ENCODE measurements at regions not wholly inside any gene's neighbourhood (a gene's known extent, or its start where the extent isn't known, plus 50 kb on each side); places are given as distances from the start of the nearest gene placed in this dataset.

DNA sequence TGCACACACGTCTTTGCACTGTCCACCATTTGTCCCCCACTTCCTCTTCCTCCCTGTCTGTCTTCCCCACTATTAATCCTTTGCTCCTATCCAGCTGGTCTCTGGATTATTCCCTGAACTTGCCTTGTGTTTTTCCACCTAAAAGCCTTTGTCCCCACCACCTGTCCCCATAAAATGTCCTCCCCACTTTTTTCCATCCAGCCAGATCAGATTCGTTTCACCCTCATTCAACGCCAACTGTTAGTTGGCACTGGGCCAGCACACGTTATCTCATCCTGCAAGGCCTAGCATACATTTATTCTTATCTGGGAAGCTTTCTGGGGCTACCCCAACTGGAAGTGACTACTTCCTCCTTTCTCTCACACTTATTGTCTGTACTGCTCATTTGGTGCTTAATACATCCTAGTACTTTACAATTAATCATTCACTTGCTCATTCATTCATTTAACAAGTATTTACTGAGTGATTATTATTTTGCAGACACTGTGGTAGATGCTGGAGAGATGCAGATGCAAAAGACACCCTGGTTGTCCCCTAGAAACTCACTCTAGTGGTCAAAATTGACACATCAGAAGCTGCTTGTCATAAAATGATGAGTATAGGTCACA lies 96.2 kb downstream of the RASSF10 start:
- no peak for DNase-seq

DNA sequence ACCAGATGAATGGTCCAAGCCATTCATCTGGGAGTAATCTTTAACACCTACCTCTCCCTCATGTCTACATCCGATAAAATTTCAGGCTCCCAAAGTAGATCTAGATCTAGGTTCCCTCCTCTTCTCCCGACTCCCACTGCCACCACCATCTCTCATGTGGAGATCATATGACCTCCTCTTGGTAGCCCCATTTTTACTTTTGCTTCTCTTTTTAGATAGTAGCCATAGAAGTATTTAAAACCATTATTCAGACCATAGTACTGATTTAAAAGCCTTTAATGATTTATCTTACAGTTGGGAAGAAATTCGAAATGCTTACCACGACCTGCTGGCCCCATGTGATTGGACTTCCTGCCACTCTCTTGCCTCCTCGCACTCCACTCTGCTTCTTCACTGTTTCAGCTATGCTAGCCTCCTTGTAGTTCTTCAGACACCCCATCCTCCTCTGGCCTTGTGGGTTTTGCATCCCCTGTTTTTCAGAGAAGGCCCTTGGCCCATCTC lies 98.5 kb downstream of the RASSF10 start:
- DNase-seq: no peak

GRCh38 chr11:13108416-13108815 lies 99.3 kb downstream of the RASSF10 start:
- DNase-seq: no peak

GRCh38 chr11:13109616-13110015 lies 100.5 kb downstream of the RASSF10 start:
- no peak for DNase-seq

DNA sequence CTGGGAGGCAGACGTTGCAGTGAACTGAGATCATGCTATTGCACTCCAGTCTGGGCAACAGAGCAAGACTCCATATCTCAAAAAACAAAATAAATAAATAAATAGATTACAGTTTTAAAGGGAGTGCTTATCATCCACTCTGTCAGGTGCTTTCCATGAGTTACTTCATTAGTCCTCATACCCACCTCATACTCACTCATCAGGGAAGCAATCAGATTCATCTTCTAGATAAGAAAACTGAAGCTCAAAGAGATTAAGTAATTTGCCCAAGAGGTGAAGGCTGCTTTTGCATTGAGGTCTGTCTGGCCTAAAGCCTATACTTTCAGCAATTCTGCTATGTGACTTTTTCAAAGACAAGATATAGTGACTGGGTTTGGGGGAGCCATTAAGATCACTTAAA lies 101.0 kb downstream of the RASSF10 start:
- DNase-seq: no peak

- no peak for DNase-seq
These were observed 102.1 kb downstream of the RASSF10 start for GRCh38 chr11:13110929-13111812.

GRCh38 chr11:13111813-13112130 lies 102.7 kb downstream of the RASSF10 start:
- no peak for DNase-seq

DNA sequence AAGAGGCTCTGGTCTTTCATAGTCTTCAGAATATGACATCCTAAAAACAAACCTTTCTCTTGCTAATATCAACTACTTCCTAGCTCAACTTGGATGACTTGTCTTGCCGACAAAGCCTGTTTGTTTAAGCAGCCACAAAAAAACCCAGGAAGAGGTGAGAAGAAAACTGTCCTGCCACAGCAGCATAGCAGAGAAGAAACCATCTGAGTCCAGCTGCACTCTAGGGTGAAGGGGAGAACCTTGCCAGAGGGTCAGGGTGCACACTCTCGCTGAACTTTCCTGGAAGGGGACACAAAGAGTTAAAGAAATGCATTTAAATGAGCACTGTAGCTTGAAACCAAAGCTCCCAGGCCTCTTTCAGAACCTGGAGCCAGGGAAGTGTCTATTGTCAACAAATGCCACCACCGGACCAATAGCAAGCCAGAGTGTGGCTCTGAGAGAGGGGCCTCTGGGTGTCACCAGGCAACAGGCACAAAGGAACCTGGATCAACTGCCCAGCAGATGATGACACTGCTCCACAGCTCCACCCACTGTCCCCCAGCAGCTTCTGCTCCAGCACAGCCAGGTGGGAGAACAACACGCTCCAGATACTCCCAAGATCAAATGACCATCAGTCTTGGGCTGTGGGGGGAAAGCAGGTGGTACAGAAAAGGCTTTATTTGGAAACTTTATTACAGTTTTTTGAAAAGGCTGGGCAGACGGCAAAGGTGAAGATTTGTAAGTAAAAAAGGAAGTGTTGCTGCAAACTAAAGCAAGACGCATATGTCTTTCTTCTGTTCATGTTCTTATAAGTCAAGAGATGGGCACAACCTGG lies 105.7 kb downstream of the RASSF10 start:
- DNase-seq: no peak

DNA sequence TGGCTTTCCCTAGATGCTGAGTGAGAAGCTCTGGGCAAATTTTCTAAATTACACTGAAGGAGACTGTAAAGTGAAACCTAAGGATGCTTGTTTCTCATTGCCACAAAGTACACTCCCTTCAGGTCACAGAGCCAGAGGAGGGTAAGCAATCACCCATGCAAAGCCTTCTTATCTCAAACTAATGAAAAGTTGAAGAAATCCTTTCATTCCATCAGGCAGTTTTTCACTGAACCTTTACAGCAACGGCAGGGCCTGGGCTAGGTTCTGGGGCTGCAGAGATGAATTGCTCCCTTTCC lies 106.2 kb downstream of the RASSF10 start:
- DNase-seq: no peak

GRCh38 chr11:13116491-13116890 lies 107.4 kb downstream of the RASSF10 start:
- DNase-seq: no peak

- no peak for DNase-seq
These were observed 108.2 kb downstream of the RASSF10 start for GRCh38 chr11:13117344-13117743.

GRCh38 chr11:13118194-13118593 lies 109.1 kb downstream of the RASSF10 start:
- DNase-seq: no peak

- no peak for DNase-seq
These were observed 109.5 kb downstream of the RASSF10 start for GRCh38 chr11:13118650-13119049.

GRCh38 chr11:13119361-13119760 lies 110.2 kb downstream of the RASSF10 start:
- DNase-seq: no peak

DNA sequence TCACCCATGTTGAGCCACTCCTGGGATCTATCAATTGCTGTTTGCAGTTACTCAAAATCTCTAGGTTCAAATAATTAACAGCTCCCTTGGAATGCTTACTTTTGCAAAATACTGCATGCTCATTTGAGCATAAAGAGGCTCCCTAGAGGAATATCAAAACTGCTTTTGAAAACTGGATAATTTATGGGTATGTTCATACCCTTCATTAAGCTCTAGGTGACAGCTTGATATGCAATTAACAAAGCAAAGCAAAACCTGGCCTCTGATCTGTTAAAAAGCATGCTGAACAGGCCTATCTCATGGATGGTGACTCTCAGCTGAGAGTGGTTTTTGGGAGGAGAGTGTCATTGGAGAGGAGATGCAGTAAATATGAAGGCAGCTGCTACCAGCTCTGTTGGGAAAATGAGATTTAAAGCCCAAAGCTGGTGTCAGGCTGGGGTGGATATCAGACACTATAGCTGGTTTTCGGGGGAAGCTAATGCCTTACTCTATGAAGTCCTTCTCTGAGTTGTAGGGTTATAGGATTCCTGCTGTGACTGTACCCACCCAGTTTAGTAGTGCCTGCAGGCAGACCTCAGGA lies 110.9 kb downstream of the RASSF10 start:
- no peak for DNase-seq

DNA sequence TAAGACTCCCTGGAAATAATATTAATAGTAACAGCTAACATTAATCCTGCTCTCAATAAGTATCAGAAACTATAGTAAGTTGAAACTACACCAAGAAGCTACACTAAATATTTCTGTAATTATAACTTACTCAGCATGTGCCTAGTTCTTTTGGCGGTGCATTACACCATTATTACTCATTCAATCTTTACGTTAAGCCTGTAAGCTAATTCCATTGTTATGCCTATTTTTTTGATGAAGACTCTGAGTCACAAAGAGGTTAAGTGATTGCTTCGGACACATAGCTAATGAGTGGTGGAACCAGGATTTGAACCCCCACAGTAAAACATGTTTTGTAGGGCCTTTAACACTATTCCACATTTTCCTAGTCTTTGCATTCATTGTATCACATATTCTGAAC lies 111.6 kb downstream of the RASSF10 start:
- no peak for DNase-seq

DNA sequence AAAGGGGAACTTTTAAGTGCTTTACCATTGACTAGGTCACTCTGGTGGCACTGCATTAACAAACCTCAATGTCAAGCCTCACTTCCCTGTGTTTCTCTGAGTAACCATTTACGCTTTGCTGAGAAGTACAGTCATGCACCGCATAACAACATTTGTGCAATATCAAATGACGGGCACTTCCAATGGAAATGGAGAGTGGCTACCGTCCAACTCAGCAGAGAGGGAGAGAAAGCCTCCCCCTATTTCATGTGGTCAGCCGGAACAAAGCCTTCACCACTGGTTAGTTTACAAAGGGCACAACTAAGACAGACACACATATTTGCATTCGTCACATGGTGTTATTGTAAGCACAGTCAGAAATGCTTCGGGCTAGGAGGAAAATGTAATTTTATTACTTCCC lies 117.3 kb downstream of the RASSF10 start:
- no peak for DNase-seq

DNA sequence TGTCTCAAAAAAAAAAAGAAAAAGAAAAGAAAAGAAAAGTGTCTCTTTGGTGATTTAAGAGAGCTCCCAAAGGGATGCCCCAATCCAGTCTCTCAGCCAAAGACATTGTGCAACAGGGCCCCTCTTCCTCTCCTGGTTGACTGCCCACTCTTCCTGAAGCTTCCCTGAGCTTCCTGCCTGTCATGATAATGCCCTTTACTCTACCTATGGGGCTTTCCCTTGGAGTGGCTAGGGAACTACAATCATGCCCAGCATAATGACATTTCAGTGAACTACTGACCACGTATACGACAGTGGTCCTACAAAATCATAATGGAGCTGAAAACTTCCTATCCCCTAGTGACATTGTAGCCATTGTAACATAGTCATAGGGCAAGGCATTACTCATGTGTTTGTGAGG lies 118.0 kb downstream of the RASSF10 start:
- no peak for DNase-seq

DNA sequence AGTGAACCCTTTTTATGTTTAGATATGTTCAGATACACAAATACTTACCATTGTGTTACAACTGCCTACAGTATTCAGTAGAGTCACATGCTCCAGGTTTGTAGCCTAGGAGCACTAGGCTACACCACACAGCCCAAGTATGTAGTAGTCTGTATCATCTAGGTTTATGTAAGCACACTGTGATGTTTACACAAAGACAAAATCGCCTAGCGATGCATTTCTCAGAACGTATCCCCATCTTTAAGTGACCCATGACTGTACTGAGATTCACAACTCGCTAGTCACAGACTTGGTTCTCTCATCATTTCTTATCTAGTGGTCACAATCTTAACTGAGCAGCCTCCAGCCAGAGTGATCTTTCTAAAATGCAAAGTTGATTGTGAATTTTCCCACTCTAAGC lies 119.2 kb downstream of the RASSF10 start:
- no peak for DNase-seq

DNA sequence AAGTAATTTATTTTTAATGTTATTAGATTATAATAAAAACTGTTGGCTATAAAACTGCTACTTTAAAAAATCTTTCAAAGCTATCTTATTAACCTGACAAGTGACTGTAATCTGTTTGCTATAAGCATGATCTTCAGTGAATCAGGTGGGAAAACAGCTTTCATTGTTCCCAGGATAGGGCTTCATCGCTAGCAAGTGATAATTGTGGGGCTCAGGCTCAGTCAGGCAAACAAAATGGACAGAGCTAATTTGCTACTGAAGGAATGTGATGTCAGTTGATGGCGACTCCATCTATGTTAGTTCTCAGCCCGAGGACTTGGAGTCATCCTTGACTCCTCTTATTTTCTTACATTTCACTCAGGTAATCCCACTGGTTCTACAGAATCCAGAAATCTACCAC lies 125.0 kb downstream of the RASSF10 start:
- DNase-seq: no peak

- no peak for DNase-seq
These were observed 125.8 kb downstream of the RASSF10 start for GRCh38 chr11:13134886-13135285.

DNA sequence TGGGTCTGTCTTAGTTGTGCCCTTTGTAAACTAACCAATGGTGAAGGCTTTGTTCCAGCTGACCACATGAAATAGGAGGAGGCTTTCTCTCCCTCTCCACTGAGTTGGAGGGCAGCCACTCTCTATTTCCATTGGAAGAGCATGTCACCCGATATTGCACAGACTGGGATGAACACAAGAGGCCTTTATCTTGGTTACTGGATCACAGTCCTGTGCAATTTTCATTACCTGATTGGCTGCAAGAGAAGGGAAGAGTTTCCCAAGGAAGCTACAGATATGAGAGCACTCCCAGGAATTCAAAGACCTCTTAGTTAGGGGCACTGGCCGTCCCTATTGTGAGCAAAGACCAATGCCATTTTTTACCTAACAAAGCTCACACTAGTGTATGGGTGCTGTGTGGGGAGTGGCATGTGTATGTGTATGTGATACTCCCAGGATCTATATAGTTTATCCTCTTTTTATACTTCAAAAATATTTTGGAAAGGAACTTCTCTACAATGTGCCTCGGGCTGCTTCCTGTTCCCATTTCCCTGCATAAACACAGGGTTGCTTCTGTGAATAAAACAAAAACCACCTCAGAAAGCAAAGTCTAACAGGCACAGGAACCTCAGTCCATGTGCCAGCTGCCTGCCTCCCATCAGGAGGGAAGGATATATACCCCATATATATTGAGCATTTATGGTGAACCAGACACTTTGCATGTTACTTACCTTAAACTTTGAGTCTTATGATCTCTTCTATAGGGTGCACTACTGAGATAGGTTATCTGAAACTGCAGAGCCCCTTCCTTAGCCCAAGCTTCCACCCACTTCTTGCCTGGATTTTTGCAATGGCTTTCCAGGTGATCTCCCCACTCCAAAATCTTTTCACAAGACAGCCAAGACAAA lies 126.5 kb downstream of the RASSF10 start:
- DNase-seq: no peak

- no peak for DNase-seq
These were observed 127.1 kb downstream of the RASSF10 start for GRCh38 chr11:13136272-13136596.

All from stimulated activated CD4-positive, alpha-beta T cell treated with anti-CD3 and anti-CD28 coated beads, Interleukin-1b, Interleukin-23, amount 100 ng/mL, for 48 hours (primary cell).